Endothelial cell (in vitro differentiated cells): ENCODE measurements at regions not wholly inside any gene's neighbourhood (a gene's known extent, or its start where the extent isn't known, plus 50 kb on each side); places are given as distances from the start of the nearest gene placed in this dataset.

Experiments used
- DNase-seq: peaks from one replicate; pipeline ENCODE4 v3.0.0; 2021; ENCODE audit warnings: low spot score
- H3K27ac Mint-ChIP-seq: one replicate; pipeline ENCODE4 v1.8.0; 2021; ENCODE audit warnings: mixed read lengths, inconsistent platforms; ENCODE audit not compliant: unreplicated experiment
- H3K27me3 Mint-ChIP-seq: one replicate; pipeline ENCODE4 v1.8.0; 2021; ENCODE audit warnings: mild to moderate bottlenecking, moderate library complexity, mixed read lengths, inconsistent platforms; ENCODE audit not compliant: unreplicated experiment
- H3K36me3 Mint-ChIP-seq: one replicate; pipeline ENCODE4 v1.8.0; 2021; ENCODE audit warnings: mild to moderate bottlenecking, low read depth, mixed read lengths, inconsistent platforms; ENCODE audit not compliant: unreplicated experiment
- H3K4me1 Mint-ChIP-seq: one replicate; pipeline ENCODE4 v1.8.0; 2021; ENCODE audit warnings: mild to moderate bottlenecking, mixed read lengths, inconsistent platforms; ENCODE audit not compliant: unreplicated experiment
- H3K4me3 Mint-ChIP-seq: one replicate; pipeline ENCODE4 v1.8.0; 2021; ENCODE audit warnings: mild to moderate bottlenecking, mixed read lengths, inconsistent platforms; ENCODE audit not compliant: unreplicated experiment
- H3K9me3 Mint-ChIP-seq: one replicate; pipeline ENCODE4 v1.8.0; 2021; ENCODE audit warnings: mixed read lengths, inconsistent platforms; ENCODE audit not compliant: unreplicated experiment
- TF ChIP-seq, protein P1 (sequence below): fragments of 200-600 bp; sonication (generic); IDR thresholded peaks from one replicate; pipeline ENCODE4 v1.5.0; 2021; ENCODE audit warnings: antibody characterized with exemption; ENCODE audit not compliant: unreplicated experiment

DNA sequence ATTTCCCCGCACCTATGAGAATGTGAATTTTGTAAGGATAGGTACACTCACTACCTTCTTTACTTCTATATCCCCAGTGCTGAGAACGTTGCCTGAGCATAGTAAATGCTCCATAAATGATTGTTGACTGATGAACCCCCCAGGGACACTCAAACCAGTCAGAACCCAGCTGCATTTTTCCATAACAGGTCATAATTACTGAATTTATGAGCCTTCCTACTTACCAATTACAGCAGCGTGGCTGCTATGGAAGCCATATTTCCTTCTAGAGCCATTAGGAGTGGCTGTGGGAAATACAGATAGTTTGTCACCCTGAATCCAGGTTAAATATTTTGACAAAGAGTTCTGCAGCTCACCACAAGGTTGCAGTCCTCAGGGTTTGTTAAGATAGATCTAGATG lies 135.0 kb downstream of the TAF11L14 start:
- Mint-ChIP-seq H3K27me3 (no peaks in the 10 kb centered on the region), H3K4me1 (no peaks in the 10 kb centered on the region), H3K9me3 (no peaks in the 10 kb centered on the region), H3K4me3 (no peak overlapping the region), H3K36me3 (no peaks in the 10 kb centered on the region), H3K27ac (no peak overlapping the region)
- DNase-seq = no peak
- TF ChIP-seq, protein P1, sequence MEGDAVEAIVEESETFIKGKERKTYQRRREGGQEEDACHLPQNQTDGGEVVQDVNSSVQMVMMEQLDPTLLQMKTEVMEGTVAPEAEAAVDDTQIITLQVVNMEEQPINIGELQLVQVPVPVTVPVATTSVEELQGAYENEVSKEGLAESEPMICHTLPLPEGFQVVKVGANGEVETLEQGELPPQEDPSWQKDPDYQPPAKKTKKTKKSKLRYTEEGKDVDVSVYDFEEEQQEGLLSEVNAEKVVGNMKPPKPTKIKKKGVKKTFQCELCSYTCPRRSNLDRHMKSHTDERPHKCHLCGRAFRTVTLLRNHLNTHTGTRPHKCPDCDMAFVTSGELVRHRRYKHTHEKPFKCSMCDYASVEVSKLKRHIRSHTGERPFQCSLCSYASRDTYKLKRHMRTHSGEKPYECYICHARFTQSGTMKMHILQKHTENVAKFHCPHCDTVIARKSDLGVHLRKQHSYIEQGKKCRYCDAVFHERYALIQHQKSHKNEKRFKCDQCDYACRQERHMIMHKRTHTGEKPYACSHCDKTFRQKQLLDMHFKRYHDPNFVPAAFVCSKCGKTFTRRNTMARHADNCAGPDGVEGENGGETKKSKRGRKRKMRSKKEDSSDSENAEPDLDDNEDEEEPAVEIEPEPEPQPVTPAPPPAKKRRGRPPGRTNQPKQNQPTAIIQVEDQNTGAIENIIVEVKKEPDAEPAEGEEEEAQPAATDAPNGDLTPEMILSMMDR = no peak

DNA sequence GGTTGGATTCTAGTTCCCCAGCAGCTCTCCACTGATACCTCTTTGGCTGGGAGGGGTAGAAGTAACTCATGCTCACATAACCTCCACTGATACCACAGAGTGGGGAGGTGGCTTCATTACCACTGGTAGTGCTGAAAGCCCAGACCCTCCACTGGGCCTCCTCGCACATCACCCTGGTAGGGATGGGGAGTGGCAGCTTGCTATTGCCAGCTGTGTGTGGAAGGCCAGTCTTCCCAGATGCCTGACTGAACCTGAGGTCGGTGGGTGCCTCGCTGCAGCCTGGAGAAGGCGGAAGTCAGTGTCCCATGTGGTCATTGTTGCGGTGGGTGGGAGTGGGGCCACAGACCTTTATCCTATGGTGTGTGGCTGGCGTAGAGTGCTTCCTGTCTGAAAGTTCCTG lies 138.0 kb downstream of the TAF11L14 start:
- TF ChIP-seq, protein P1 = no peak
- Mint-ChIP-seq H3K36me3 (no peaks in the 10 kb centered on the region), H3K9me3 (no peaks in the 10 kb centered on the region), H3K4me3 (no peak overlapping the region), H3K27me3 (no peaks in the 10 kb centered on the region), H3K4me1 (no peaks in the 10 kb centered on the region), H3K27ac (no peak overlapping the region)
- DNase-seq = no peak

DNA sequence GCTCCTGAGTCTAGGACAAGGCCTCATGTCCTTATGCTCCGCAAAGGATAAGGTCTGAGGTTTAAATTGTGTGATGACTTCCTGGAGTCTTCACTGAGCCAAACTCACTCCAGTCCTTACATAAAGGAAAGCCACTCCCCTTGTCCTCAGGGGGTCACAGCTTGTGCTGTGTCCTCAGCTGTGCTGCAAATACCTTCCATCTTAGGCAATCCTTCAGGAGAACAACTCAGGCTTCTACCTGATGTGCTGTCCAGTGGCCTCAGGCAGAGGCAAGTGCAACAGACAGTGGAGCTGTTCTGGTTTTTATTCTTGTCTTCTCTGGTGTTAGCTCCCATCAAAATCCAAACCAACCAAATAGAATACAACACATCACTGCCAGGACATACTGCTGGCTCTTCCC lies 151.5 kb downstream of the TAF11L14 start:
- no peaks in the 10 kb centered on the region for H3K27me3 Mint-ChIP-seq
- no peak for DNase-seq
- no peak overlapping the region for H3K27ac Mint-ChIP-seq

DNA sequence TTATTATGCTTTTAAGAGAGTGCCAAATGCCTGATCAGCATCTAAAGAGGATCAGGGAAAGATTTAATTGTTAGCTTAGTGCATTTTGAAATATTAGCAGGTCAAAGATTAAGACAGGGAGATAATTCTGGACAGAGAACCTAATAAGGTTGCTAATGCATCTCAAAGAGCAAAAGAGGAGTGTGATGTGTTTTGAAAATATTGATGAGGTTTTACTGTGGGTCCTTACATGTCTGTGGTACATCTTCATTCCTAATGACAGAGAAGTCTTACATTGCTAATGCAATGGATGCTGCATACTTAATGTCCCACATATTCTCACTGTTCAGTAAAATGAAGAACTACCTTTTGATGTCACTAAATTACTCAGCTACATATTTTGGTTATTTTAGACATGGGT lies 154.1 kb downstream of the TAF11L14 start:
- DNase-seq = no peak
- Mint-ChIP-seq H3K4me1 (no peaks in the 10 kb centered on the region), H3K9me3 (no peaks in the 10 kb centered on the region), H3K4me3 (no peak overlapping the region), H3K27ac (no peak overlapping the region), H3K27me3 (no peaks in the 10 kb centered on the region), H3K36me3 (no peaks in the 10 kb centered on the region)
- TF ChIP-seq, protein P1 = no peak

More for the DNA sequence above, 151.5 kb downstream of the TAF11L14 start:
- Mint-ChIP-seq H3K9me3 (no peaks in the 10 kb centered on the region), H3K4me1 (no peaks in the 10 kb centered on the region), H3K36me3 (no peaks in the 10 kb centered on the region), H3K4me3 (no peak overlapping the region)
- TF ChIP-seq, protein P1 = no peak

DNA sequence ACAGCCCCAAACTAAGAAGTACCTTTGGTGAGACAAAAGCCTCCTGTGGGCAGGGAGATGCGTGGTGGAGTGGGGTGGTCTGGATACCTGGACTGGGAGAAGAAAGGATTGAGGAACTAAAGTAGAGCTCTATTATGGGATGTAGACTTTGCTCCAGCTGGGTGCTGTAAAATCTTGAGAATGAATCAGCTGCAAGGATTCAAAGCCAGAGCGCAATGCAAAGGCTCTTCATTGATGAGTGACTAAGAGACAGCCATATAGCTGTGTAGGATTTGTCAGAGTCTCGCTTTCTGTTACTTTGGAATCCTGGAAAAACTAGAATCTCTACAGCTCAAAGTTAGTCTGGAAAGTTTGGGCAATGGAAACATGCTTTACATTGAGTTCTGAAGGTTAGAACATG lies 159.9 kb downstream of the TAF11L14 start:
- TF ChIP-seq, protein P1 = no peak
- no peak for DNase-seq
- H3K4me1 Mint-ChIP-seq = peaks cover 2% of the 10 kb centered on the region
- no peaks in the 10 kb centered on the region for H3K9me3 Mint-ChIP-seq
- H3K27me3 Mint-ChIP-seq = no peaks in the 10 kb centered on the region
- H3K27ac Mint-ChIP-seq = no peak overlapping the region
- no peak overlapping the region for H3K4me3 Mint-ChIP-seq
- H3K36me3 Mint-ChIP-seq = no peaks in the 10 kb centered on the region
